ENCODE measurements at regions not wholly inside any gene's neighbourhood (a gene's known extent, or its start where the extent isn't known, plus 50 kb on each side); places are given as distances from the start of the nearest gene placed in this dataset.

DNA sequence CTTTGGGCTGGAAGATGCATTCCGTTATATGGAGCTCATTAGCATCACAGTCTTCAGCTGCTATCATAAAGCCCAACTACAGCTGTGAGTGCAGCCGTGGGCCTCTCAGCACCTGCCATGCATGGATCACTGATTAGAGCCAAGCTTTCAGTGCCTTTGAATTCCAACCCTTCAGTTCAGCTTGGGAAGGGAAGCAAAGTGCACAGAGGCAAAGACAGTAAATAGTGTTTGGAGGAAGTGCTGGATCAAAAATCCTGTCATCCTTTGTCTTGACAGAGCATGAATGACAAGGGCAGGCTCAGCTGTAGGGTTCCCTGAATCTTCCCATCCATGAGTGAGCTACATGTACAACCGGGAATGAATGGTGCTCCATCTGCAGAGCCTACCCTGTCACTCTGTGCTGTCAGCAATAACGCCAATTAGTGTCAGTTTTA lies 153.7 kb downstream of the DNAJB9 start:
- H3K9me3 ChIP-seq = no peaks in the 10 kb centered on the region
- TF ChIP-seq, protein P1, sequence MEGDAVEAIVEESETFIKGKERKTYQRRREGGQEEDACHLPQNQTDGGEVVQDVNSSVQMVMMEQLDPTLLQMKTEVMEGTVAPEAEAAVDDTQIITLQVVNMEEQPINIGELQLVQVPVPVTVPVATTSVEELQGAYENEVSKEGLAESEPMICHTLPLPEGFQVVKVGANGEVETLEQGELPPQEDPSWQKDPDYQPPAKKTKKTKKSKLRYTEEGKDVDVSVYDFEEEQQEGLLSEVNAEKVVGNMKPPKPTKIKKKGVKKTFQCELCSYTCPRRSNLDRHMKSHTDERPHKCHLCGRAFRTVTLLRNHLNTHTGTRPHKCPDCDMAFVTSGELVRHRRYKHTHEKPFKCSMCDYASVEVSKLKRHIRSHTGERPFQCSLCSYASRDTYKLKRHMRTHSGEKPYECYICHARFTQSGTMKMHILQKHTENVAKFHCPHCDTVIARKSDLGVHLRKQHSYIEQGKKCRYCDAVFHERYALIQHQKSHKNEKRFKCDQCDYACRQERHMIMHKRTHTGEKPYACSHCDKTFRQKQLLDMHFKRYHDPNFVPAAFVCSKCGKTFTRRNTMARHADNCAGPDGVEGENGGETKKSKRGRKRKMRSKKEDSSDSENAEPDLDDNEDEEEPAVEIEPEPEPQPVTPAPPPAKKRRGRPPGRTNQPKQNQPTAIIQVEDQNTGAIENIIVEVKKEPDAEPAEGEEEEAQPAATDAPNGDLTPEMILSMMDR (IDR thresholded peaks at IDR 0.05) = no peak
- no peak for ATAC-seq
- no peak overlapping the region for H3K4me3 ChIP-seq
- no peak for DNase-seq
- intact Hi-C loops (cut with DNase I, micrococcal nuclease) = no loop called here
- no peaks in the 10 kb centered on the region for H3K36me3 ChIP-seq (ENCODE audit: low read depth)
- H3K4me1 ChIP-seq (ENCODE audit: low read depth) = no peaks in the 10 kb centered on the region

DNA sequence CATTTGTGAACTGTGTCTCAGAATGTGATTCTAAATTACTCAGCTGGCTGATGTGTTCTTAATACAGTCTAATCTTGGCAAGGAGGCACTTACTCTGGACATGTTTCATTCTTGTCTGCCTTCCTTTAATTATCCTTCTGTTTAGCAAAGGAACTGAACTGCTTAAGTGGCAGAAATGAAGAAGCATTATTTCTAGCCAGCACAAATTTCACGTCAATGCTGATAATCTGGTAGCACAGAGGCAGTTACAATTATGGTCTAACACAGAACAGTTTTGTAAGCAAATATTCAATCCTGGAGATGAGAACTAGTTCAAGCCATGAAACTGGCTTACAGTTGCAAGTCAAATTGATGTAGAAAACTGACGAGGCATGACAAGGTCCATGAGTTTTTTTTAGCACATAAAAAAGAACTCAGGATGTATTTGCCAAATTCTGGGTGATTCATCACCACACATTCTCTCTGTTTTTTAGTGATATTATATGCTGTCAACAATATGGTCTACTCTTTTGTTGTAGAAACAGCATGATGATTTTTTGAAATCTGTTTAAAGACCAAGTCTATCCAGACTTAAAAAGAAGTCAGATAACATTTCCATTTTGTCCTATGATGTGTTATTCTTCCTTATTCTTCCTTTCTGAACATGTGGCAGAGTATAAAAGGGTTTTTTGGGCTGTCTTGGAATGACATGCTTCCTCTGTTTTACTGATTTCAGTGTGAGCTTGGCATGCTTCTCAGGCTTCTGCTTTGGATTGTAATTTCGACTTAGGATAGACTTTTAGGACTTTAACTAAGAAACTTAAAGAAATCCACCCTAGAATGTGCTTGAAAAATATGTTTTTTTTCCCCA lies 154.8 kb downstream of the DNAJB9 start:
- intact Hi-C loops (cut with DNase I, micrococcal nuclease) = no loop called here

DNA sequence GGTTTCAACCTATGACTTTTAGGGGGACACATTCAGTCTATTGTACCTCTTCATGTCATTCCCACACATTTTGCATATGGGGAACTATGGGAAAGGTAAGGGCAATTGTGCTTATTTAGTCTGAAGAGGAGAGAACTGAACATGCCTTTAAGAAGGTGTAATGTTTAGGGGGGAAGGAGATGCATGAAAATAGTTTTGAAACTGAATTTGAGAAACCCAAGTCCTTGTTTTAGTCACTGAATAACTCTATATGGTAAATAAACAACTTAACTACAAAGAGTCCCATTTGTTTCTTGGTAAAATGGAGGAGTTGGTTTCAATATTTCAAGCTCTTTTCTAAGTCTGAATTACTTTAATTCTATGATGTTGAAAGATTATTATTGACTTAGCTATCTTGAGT lies 166.1 kb downstream of the DNAJB9 start:
- Histone ChIP-seq H3K4me1 (ENCODE audit: low read depth) (no peaks in the 10 kb centered on the region), H3K4me3 (no peak overlapping the region), H3K36me3 (ENCODE audit: low read depth) (no peaks in the 10 kb centered on the region), H3K9me3 (no peaks in the 10 kb centered on the region)
- intact Hi-C loops (cut with DNase I, micrococcal nuclease) = no loop called here
- ATAC-seq (no peak), DNase-seq (no peak)
- TF ChIP-seq, protein P1 (IDR thresholded peaks at IDR 0.05) = no peak

More for the DNA sequence above, 154.8 kb downstream of the DNAJB9 start:
- ATAC-seq (no peak), DNase-seq (no peak)
- Histone ChIP-seq H3K36me3 (ENCODE audit: low read depth) (no peaks in the 10 kb centered on the region), H3K4me3 (no peak overlapping the region), H3K4me1 (ENCODE audit: low read depth) (no peaks in the 10 kb centered on the region), H3K9me3 (no peaks in the 10 kb centered on the region)
- TF ChIP-seq, protein P1 (IDR thresholded peaks at IDR 0.05) = no peak

DNA sequence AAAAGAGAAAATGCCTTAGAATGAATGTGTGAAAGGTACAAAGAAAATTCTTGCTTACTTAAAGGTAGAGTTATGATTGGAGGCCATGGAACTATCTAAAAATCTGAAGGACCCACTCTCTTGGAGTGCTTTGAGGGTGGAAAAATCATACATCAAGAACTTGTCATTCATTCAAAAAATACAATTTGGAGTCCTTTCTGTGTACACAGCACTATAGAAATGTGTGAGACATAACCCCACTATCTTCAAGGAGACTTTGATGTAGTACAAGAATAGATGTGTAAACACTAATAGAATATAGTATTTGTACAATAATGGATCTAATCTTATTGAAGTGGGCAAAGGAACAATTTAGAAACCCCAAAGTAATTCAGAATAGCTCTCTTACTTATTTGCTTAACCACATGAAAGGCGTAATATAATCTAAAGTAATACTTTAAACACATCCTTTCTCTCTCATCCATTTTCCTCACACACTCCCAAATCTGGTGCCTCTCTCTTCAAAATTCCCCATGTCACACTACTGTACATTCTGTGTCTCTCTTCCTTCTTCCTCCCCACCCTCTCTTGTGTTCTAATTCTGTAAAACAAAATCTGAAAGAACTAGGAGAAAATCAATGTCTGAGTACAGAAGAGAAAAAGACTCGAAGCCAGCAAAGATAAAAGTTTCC lies 166.7 kb downstream of the DNAJB9 start:
- Histone ChIP-seq H3K4me3 (no peak overlapping the region), H3K36me3 (ENCODE audit: low read depth) (no peaks in the 10 kb centered on the region), H3K4me1 (ENCODE audit: low read depth) (no peaks in the 10 kb centered on the region), H3K9me3 (no peaks in the 10 kb centered on the region)
- no peak for ATAC-seq
- no peak for DNase-seq
- TF ChIP-seq, protein P1 (IDR thresholded peaks at IDR 0.05) = no peak
- intact Hi-C loops (cut with DNase I, micrococcal nuclease) = no loop called here

DNA sequence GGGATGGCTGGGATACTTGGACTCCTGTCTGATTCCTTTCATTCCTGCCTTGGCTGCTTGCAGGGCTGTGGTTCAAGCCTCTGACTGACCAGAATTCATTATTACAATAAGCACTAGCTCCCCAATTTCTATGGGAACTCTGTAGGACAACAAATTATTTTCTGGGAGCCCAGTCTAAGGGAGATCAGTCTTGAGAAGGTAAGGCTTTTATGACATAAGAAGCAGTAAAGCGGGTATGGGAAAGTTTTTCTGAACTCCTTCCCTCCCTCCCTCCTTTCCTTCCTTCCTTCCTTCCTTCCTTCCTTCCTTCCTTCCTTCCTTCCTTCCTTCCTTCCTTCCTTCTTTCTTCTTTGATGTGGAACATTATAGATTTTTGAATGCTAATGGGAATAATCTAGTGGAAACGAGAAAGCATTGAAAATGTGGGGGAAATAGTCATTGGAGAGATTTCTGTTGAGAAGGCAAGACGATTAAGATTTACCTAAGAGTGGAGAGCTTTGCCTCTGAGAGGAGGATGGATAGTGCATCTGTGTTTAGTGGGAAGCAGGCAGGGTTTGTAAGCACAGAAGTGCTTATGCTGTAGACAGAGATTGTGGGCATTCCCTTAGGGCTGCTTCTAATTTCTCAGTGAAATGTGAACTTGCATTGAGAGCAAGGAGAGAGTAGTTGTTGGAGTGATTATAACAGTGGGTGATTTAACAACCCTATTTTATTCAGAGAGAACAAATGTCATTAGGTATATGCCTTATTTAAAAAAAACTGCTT lies 201.5 kb downstream of the DNAJB9 start:
- TF ChIP-seq, protein P1 (IDR thresholded peaks at IDR 0.05) = no peak
- no peak for ATAC-seq
- Histone ChIP-seq H3K36me3 (ENCODE audit: low read depth) (no peaks in the 10 kb centered on the region), H3K4me1 (ENCODE audit: low read depth) (no peaks in the 10 kb centered on the region), H3K9me3 (no peaks in the 10 kb centered on the region), H3K4me3 (no peak overlapping the region)
- no peak for DNase-seq
- intact Hi-C loops (cut with DNase I, micrococcal nuclease) = no loop called here
